ENCODE measurements at regions not wholly inside any gene's neighbourhood (a gene's known extent, or its start where the extent isn't known, plus 50 kb on each side); places are given as distances from the start of the nearest gene placed in this dataset.

- peak in 1 of 2 donors; percentile 20 for DNase-seq (ENCODE audit: low read depth in 2 of 2)
- TF ChIP-seq CTCF (IDR thresholded peaks at IDR 0.05; ENCODE audit: low read depth, low read length): no peak
- no peak overlapping the region for H3K4me3 ChIP-seq (replicated peaks in 1 of 2; ENCODE audit: low read depth in 2 of 2, low read length in 2 of 2)
Measured at GRCh38 chr9:87829756-87830155, 52.9 kb upstream of the SPATA31E1 start.

GRCh38 chr9:87830446-87830845, 52.2 kb upstream of the SPATA31E1 start:
- no peak overlapping the region for H3K4me3 ChIP-seq (replicated peaks in 1 of 2; ENCODE audit: low read depth in 2 of 2, low read length in 2 of 2)
- no peak for TF ChIP-seq CTCF (IDR thresholded peaks at IDR 0.05; ENCODE audit: low read depth, low read length)
- DNase-seq (ENCODE audit: low read depth in 2 of 2): no peak

GRCh38 chr9:87831159-87831558, 51.5 kb upstream of the SPATA31E1 start:
- H3K4me3 ChIP-seq (replicated peaks in 1 of 2; ENCODE audit: low read depth in 2 of 2, low read length in 2 of 2): no peak overlapping the region
- DNase-seq (ENCODE audit: low read depth in 2 of 2): no peak
- TF ChIP-seq CTCF (IDR thresholded peaks at IDR 0.05; ENCODE audit: low read depth, low read length): no peak

Measured in cardiac fibroblast (primary cell).